22Rv1 (cell line): ENCODE measurements at regions not wholly inside any gene's neighbourhood (a gene's known extent, or its start where the extent isn't known, plus 50 kb on each side); places are given as distances from the start of the nearest gene placed in this dataset.

ENCODE experiments used
- CTCF ChIP-seq: fragments of 450-650 bp; IDR thresholded peaks from 2 replicates; pipeline ENCODE4 v1.5.1; 2017; ENCODE audit warnings: mild to moderate bottlenecking
- ZFX ChIP-seq: fragments of 450-650 bp; IDR thresholded peaks from 2 replicates; pipeline ENCODE4 v1.6.1; 2017; ENCODE audit warnings: antibody characterized with exemption, borderline replicate concordance

- no peak for TF ChIP-seq CTCF
- no peak for TF ChIP-seq ZFX
Measured at GRCh38 chr13:109369353-109370052, 416.9 kb downstream of the IRS2 start.
